Mesenchymal stem cell (in vitro differentiated cells and primary cell): ENCODE measurements at regions not wholly inside any gene's neighbourhood (a gene's known extent, or its start where the extent isn't known, plus 50 kb on each side); places are given as distances from the start of the nearest gene placed in this dataset.

Experiments
- DNase-seq: peaks from one replicate; pipeline ENCODE4 v3.0.0-alpha.2; 2013
- H2AFZ ChIP-seq: one replicate; pipeline ENCODE4 v1.6.1; 2013; ENCODE audit warnings: low read depth, mild to moderate bottlenecking, control low read depth, inconsistent platforms, low read length, moderate library complexity
- H2AK5ac ChIP-seq: 2 replicates; pipeline ENCODE4 v1.6.1; 2013; ENCODE audit warnings: low read length, moderate library complexity, mild to moderate bottlenecking, inconsistent platforms; ENCODE audit not compliant: severe bottlenecking
- H2BK120ac ChIP-seq: one replicate; pipeline ENCODE4 v1.6.1; 2013; ENCODE audit warnings: low read depth, mild to moderate bottlenecking, inconsistent platforms, low read length, moderate library complexity
- H2BK12ac ChIP-seq, 2 experiments: one replicate each; pipeline ENCODE4 v1.6.1; 2013; ENCODE audit warnings: inconsistent platforms in 2 of 2, low read length in 2 of 2, mild to moderate bottlenecking in 2 of 2, moderate library complexity in 2 of 2, control low read depth in 1 of 2
- H2BK15ac ChIP-seq: one replicate; pipeline ENCODE4 v1.6.1; 2013; ENCODE audit warnings: mild to moderate bottlenecking, low read depth, inconsistent platforms; ENCODE audit not compliant: poor library complexity, severe bottlenecking
- H2BK5ac ChIP-seq: 2 replicates; pipeline ENCODE4 v1.6.1; 2013; ENCODE audit warnings: low read depth, mild to moderate bottlenecking, low read length, control low read depth, inconsistent platforms; ENCODE audit not compliant: poor library complexity, severe bottlenecking
- H3K14ac ChIP-seq, 2 experiments: one replicate each; pipeline ENCODE4 v1.6.1; 2013; ENCODE audit warnings: inconsistent platforms in 2 of 2, low read length in 2 of 2, control low read depth in 1 of 2, mild to moderate bottlenecking in 1 of 2, moderate library complexity in 1 of 2
- H3K18ac ChIP-seq, 2 experiments: one replicate each; pipeline ENCODE4 v1.6.1; 2013; ENCODE audit warnings: inconsistent platforms in 2 of 2, low read length in 2 of 2, control low read depth in 1 of 2, low read depth in 1 of 2, mild to moderate bottlenecking in 1 of 2
- H3K23ac ChIP-seq, 2 experiments: one replicate each; pipeline ENCODE4 v1.6.1; 2013; ENCODE audit warnings: inconsistent platforms in 2 of 2, low read length in 2 of 2, mild to moderate bottlenecking in 2 of 2, moderate library complexity in 2 of 2, control low read depth in 1 of 2
- H3K27ac ChIP-seq: 2 replicates; pipeline ENCODE4 v1.5.1; 2013; ENCODE audit warnings: mild to moderate bottlenecking, moderate library complexity, low read length, control low read depth, inconsistent platforms; ENCODE audit not compliant: poor library complexity, severe bottlenecking
- H3K27me3 ChIP-seq, 2 experiments: 2 replicates each; pipeline versions ENCODE4 v1.6.1 to v1.7.0; 2013; ENCODE audit warnings: low read length in 2 of 2, mild to moderate bottlenecking in 2 of 2, moderate library complexity in 2 of 2, control low read depth in 1 of 2, inconsistent platforms in 1 of 2; ENCODE audit not compliant: control insufficient read depth in 1 of 2, insufficient read depth in 1 of 2
- H3K36me3 ChIP-seq, 2 experiments: 2 replicates each; pipeline versions ENCODE4 v1.6.1 to v1.7.0; 2013; ENCODE audit warnings: low read length in 2 of 2, control low read depth in 1 of 2, inconsistent platforms in 1 of 2, low read depth in 1 of 2, mild to moderate bottlenecking in 1 of 2; ENCODE audit not compliant: insufficient read depth in 2 of 2, control insufficient read depth in 1 of 2
- H3K4ac ChIP-seq, 2 experiments: one replicate each; pipeline ENCODE4 v1.6.1; 2013; ENCODE audit warnings: inconsistent platforms in 2 of 2, low read length in 2 of 2, mild to moderate bottlenecking in 2 of 2, moderate library complexity in 2 of 2, control low read depth in 1 of 2, low read depth in 1 of 2
- H3K4me1 ChIP-seq: 2 replicates; pipeline ENCODE4 v1.6.1; 2013; ENCODE audit warnings: low read depth, low read length, control low read depth; ENCODE audit not compliant: control insufficient read depth, insufficient read depth
- H3K4me2 ChIP-seq: 2 replicates; pipeline ENCODE4 v1.6.1; 2013; ENCODE audit warnings: low read length, mild to moderate bottlenecking, inconsistent platforms; ENCODE audit not compliant: poor library complexity, severe bottlenecking
- H3K4me3 ChIP-seq, 2 experiments: 2 replicates each; pipeline versions ENCODE4 v1.5.1 to v1.7.0; 2013; ENCODE audit warnings: low read length in 2 of 2, mild to moderate bottlenecking in 2 of 2, control low read depth in 1 of 2, low read depth in 1 of 2; ENCODE audit not compliant: insufficient read depth in 1 of 2
- H3K79me1 ChIP-seq: replicated peaks from 2 replicates; pipeline ENCODE4 v1.6.1; 2013; ENCODE audit warnings: mild to moderate bottlenecking, control low read depth, low read length, inconsistent platforms; ENCODE audit not compliant: poor library complexity, severe bottlenecking
- H3K9ac ChIP-seq: 2 replicates; pipeline ENCODE4 v1.7.0; 2013; ENCODE audit warnings: mild to moderate bottlenecking, low read length, moderate library complexity
- H3K9me3 ChIP-seq: 2 replicates; pipeline ENCODE4 v1.7.0; 2013; ENCODE audit warnings: mild to moderate bottlenecking, low read length; ENCODE audit not compliant: control insufficient read depth
- H4K8ac ChIP-seq: one replicate; pipeline ENCODE4 v1.6.1; 2013; ENCODE audit warnings: inconsistent platforms, mild to moderate bottlenecking, low read length, moderate library complexity
- H4K91ac ChIP-seq: one replicate; pipeline ENCODE4 v1.6.1; 2013; ENCODE audit warnings: mild to moderate bottlenecking, low read length, inconsistent platforms
- WGBS: methylation state at CpG from one replicate; pipeline ENCODE4 v1.1.7; 2013; ENCODE audit warnings: mixed read lengths; 5-methylcytosine and 5-hydroxymethylcytosine counted together

GRCh38 chr3:25000971-25001591 is 427.0 kb upstream of the RARB start:
- Histone ChIP-seq H3K27ac (no peak overlapping the region), H2BK5ac (no peak overlapping the region), H3K4me1 (no peaks in the 10 kb centered on the region), H2BK120ac (no peak overlapping the region), H3K4me3 (no peak overlapping the region), H3K9me3 (no peaks in the 10 kb centered on the region), H4K91ac (no peak overlapping the region), H2BK15ac (no peak overlapping the region), H3K18ac (peak overlapping the region in 1 of 2 experiments; percentile 50), H4K8ac (peak overlapping the region; percentile 35), H3K79me1 (no peaks in the 10 kb centered on the region), H3K36me3 (no peaks in the 10 kb centered on the region), H3K14ac (peak overlapping the region in 1 of 2 experiments; percentile 39), H3K27me3 (no peaks in the 10 kb centered on the region), H2AK5ac (no peak overlapping the region), H3K4ac (no peak overlapping the region), H3K9ac (no peak overlapping the region), H2AFZ (no peak overlapping the region), H3K4me2 (no peak overlapping the region), H2BK12ac (no peak overlapping the region), H3K23ac (no peak overlapping the region)
- 100% methylated on average over 1 of the region's 1 CpG for WGBS
- peak; percentile 32 for DNase-seq

GRCh38 chr3:25002052-25002451 is 426.0 kb upstream of the RARB start:
- no peaks in the 10 kb centered on the region for H3K9me3 ChIP-seq
- 0% methylated on average over 1 of the region's 2 CpGs for WGBS
- H2AFZ ChIP-seq = no peak overlapping the region
- no peak overlapping the region for H3K27ac ChIP-seq
- no peaks in the 10 kb centered on the region for H3K79me1 ChIP-seq
- no peak overlapping the region for H3K14ac ChIP-seq
- no peak overlapping the region for H4K8ac ChIP-seq
- no peak overlapping the region for H2AK5ac ChIP-seq
- H3K18ac ChIP-seq = no peak overlapping the region
- no peak overlapping the region for H2BK5ac ChIP-seq
- H2BK120ac ChIP-seq = no peak overlapping the region
- H3K4me1 ChIP-seq = no peaks in the 10 kb centered on the region
- H3K4me3 ChIP-seq = no peak overlapping the region
- no peak overlapping the region for H3K23ac ChIP-seq
- H3K4ac ChIP-seq = no peak overlapping the region
- H3K27me3 ChIP-seq = no peaks in the 10 kb centered on the region
- no peak overlapping the region for H2BK15ac ChIP-seq
- H3K9ac ChIP-seq = no peak overlapping the region
- DNase-seq = no peak
- H3K4me2 ChIP-seq = no peak overlapping the region
- no peak overlapping the region for H4K91ac ChIP-seq
- H2BK12ac ChIP-seq = no peak overlapping the region
- H3K36me3 ChIP-seq = no peaks in the 10 kb centered on the region

DNA sequence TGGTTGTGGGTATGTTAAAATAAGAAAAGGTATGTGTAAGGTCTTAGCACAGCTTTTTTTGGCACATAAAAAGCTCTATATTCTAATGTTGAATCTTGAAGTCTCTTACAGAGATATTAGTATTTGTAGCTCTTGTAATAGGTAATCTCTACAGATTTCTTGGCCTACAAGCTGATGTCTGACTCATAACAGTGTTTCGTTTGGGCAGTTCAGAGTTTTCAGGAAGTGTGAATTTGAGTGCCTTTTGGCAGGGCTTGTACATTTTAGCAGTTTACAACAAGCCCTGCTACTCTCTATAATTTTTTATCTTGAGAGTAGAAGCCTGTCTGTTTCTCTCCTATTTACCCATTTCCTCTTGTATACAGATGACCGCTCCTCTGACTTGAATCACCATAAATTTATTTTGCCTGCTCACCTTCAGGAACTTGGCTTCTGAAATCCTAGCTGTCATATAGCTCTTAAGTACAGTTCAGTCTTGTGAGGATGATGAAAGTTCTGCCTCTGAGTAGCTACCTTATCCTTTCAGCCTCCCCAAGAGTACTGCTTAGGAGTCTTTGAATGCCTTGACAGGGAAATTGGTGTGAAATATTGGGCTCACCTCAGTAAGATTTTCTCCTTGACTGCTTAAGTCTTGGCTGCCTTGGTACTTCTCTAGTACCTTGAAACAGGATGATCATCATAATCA is 419.9 kb upstream of the RARB start:
- H3K36me3 ChIP-seq = no peaks in the 10 kb centered on the region
- no peak overlapping the region for H3K9ac ChIP-seq
- no peak overlapping the region for H3K4me3 ChIP-seq
- H2BK15ac ChIP-seq = no peak overlapping the region
- H3K14ac ChIP-seq = no peak overlapping the region
- no peak overlapping the region for H4K91ac ChIP-seq
- no peak overlapping the region for H3K23ac ChIP-seq
- no peak overlapping the region for H2AK5ac ChIP-seq
- H3K18ac ChIP-seq = no peak overlapping the region
- H2BK120ac ChIP-seq = no peak overlapping the region
- no peak overlapping the region for H2BK5ac ChIP-seq
- no peak overlapping the region for H2BK12ac ChIP-seq
- WGBS = no CpG with 5 or more reads among the region's 2 CpGs
- H3K4ac ChIP-seq = no peak overlapping the region
- H4K8ac ChIP-seq = no peak overlapping the region
- DNase-seq = peak; percentile 35
- no peaks in the 10 kb centered on the region for H3K4me1 ChIP-seq
- no peaks in the 10 kb centered on the region for H3K79me1 ChIP-seq
- no peak overlapping the region for H2AFZ ChIP-seq
- no peaks in the 10 kb centered on the region for H3K27me3 ChIP-seq
- no peaks in the 10 kb centered on the region for H3K9me3 ChIP-seq
- H3K4me2 ChIP-seq = no peak overlapping the region
- H3K27ac ChIP-seq = no peak overlapping the region

DNA sequence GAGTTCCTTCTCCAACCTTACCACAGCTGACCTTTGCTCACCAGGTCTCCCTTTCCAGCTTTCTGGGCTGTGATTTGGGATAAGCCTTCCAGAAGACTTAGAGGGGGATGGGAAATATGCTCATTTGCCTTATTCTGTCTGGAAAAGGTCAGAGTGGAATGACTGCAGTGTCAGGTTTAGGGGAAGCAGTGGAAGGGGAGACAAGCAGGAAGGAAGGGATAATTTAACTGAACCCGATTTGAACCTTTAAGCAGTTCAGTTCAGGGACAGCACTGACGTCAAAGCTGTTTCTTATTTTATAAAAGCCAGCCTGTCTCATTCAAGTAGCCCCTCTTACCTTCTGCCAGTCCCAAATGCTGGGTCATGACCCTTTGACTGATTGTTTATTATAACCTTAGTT is 418.4 kb upstream of the RARB start:
- WGBS = 36% methylated on average over 2 of the region's 2 CpGs
- Histone ChIP-seq H3K9ac (no peak overlapping the region), H3K23ac (no peak overlapping the region), H3K79me1 (no peaks in the 10 kb centered on the region), H4K8ac (no peak overlapping the region), H2AK5ac (no peak overlapping the region), H3K36me3 (no peaks in the 10 kb centered on the region), H3K4ac (no peak overlapping the region), H3K27me3 (no peaks in the 10 kb centered on the region), H3K9me3 (no peaks in the 10 kb centered on the region), H2AFZ (no peak overlapping the region), H4K91ac (no peak overlapping the region), H2BK120ac (no peak overlapping the region), H3K18ac (no peak overlapping the region), H3K14ac (no peak overlapping the region), H2BK15ac (no peak overlapping the region), H3K4me3 (no peak overlapping the region), H2BK12ac (no peak overlapping the region), H3K4me2 (no peak overlapping the region), H2BK5ac (no peak overlapping the region), H3K27ac (no peak overlapping the region), H3K4me1 (no peaks in the 10 kb centered on the region)
- DNase-seq = no peak
